ENCODE measurements at regions not wholly inside any gene's neighbourhood (a gene's known extent, or its start where the extent isn't known, plus 50 kb on each side); places are given as distances from the start of the nearest gene placed in this dataset.

GRCh38 chr20:39630215-39630908 is 668.2 kb downstream of the DHX35 start:
- TF ChIP-seq CTCF (IDR thresholded peaks at IDR 0.05; ENCODE audit: borderline replicate concordance, control extremely low read depth, extremely low read depth, insufficient read depth, missing control alignments) = no peak
- DNase-seq (ENCODE audit: low spot score) = no peak
- in situ Hi-C loops (cut with MboI; ENCODE audit: low sequenced_read_pairs, unreplicated experiment) = no loop called here

GRCh38 chr20:39627765-39628164 is 665.6 kb downstream of the DHX35 start:
- in situ Hi-C loops (cut with MboI; ENCODE audit: low sequenced_read_pairs, unreplicated experiment) = no loop called here
- no peak for TF ChIP-seq CTCF (IDR thresholded peaks at IDR 0.05; ENCODE audit: borderline replicate concordance, control extremely low read depth, extremely low read depth, insufficient read depth, missing control alignments)
- DNase-seq (ENCODE audit: low spot score) = no peak

- in situ Hi-C loops (cut with MboI; ENCODE audit: low sequenced_read_pairs, unreplicated experiment) = no loop called here
- no peak for TF ChIP-seq CTCF (IDR thresholded peaks at IDR 0.05; ENCODE audit: borderline replicate concordance, control extremely low read depth, extremely low read depth, insufficient read depth, missing control alignments)
- DNase-seq (ENCODE audit: low spot score) = no peak
These were observed 662.2 kb downstream of the DHX35 start for GRCh38 chr20:39624316-39624715.

- no peak for DNase-seq (ENCODE audit: low spot score)
- TF ChIP-seq CTCF (IDR thresholded peaks at IDR 0.05; ENCODE audit: borderline replicate concordance, control extremely low read depth, extremely low read depth, insufficient read depth, missing control alignments) = no peak
- in situ Hi-C loops (cut with MboI; ENCODE audit: low sequenced_read_pairs, unreplicated experiment) = no loop called here
These were observed 661.6 kb downstream of the DHX35 start for GRCh38 chr20:39623584-39624234.

GRCh38 chr20:39619271-39619785 is 657.2 kb downstream of the DHX35 start:
- TF ChIP-seq CTCF (IDR thresholded peaks at IDR 0.05; ENCODE audit: borderline replicate concordance, control extremely low read depth, extremely low read depth, insufficient read depth, missing control alignments) = no peak
- no peak for DNase-seq (ENCODE audit: low spot score)
- in situ Hi-C loops (cut with MboI; ENCODE audit: low sequenced_read_pairs, unreplicated experiment) = no loop called here

GRCh38 chr20:39611901-39612300 is 649.8 kb downstream of the DHX35 start:
- no peak for TF ChIP-seq CTCF (IDR thresholded peaks at IDR 0.05; ENCODE audit: borderline replicate concordance, control extremely low read depth, extremely low read depth, insufficient read depth, missing control alignments)
- no peak for DNase-seq (ENCODE audit: low spot score)
- in situ Hi-C loops (cut with MboI; ENCODE audit: low sequenced_read_pairs, unreplicated experiment) = no loop called here
